CD14-positive monocyte (primary cell): ENCODE measurements at regions not wholly inside any gene's neighbourhood (a gene's known extent, or its start where the extent isn't known, plus 50 kb on each side); places are given as distances from the start of the nearest gene placed in this dataset.

ENCODE experiments used
- DNase-seq, 3 donors: peaks; one replicate each; pipeline ENCODE4 v3.0.0-alpha.2; 2011 to 2022
- H2AFZ ChIP-seq: 2 replicates; pipeline ENCODE4 v1.6.0; 2012; ENCODE audit warnings: mild to moderate bottlenecking, low read depth, low read length, inconsistent platforms; ENCODE audit not compliant: insufficient read depth, poor library complexity, severe bottlenecking
- H3K27ac ChIP-seq, 2 donors: 1 replicate in 1 of 2; 2 replicates in 1 of 2; pipeline ENCODE4 v1.5.1; 2012 to 2013; ENCODE audit warnings: low read length in 2 of 2, control low read depth in 1 of 2, inconsistent platforms in 1 of 2, low read depth in 1 of 2, mild to moderate bottlenecking in 1 of 2
- H3K27me3 ChIP-seq, 2 donors: one replicate each; pipeline versions ENCODE4 v1.6.0 to v1.6.1; 2011 to 2013; ENCODE audit warnings: low read length in 2 of 2; ENCODE audit not compliant: control insufficient read depth in 2 of 2, insufficient read depth in 2 of 2
- H3K36me3 ChIP-seq, 2 donors: replicated peaks in 1 of 2; 1 replicate in 1 of 2; 2 replicates in 1 of 2; pipeline versions ENCODE4 v1.5.1 to v1.6.1; 2012 to 2013; ENCODE audit warnings: low read length in 2 of 2, control low read depth in 1 of 2, inconsistent platforms in 1 of 2, mild to moderate bottlenecking in 1 of 2; ENCODE audit not compliant: insufficient read depth in 2 of 2, control insufficient read depth in 1 of 2
- H3K4me1 ChIP-seq, 2 donors: 1 replicate in 1 of 2; 2 replicates in 1 of 2; pipeline versions ENCODE4 v1.5.1 to v1.6.1; 2012 to 2013; ENCODE audit warnings: low read length in 2 of 2, control low read depth in 1 of 2, inconsistent platforms in 1 of 2, mild to moderate bottlenecking in 1 of 2, moderate library complexity in 1 of 2; ENCODE audit not compliant: insufficient read depth in 2 of 2, control insufficient read depth in 1 of 2
- H3K4me2 ChIP-seq: replicated peaks from 2 replicates; pipeline ENCODE3; 2012; ENCODE audit warnings: low read length, moderate library complexity, mild to moderate bottlenecking; ENCODE audit not compliant: poor library complexity, severe bottlenecking; ENCODE audit errors: extremely low read depth
- H3K4me3 ChIP-seq, 3 experiments: fragments of 200-600 bp in 1 of 3; sonication (generic) in 1 of 3; replicated peaks in 1 of 3; 1 replicate in 2 of 3; 2 replicates in 1 of 3; pipeline ENCODE4 v1.5.1; 2011 to 2013; ENCODE audit warnings: low read length in 3 of 3, mild to moderate bottlenecking in 3 of 3, control low read depth in 2 of 3, low read depth in 2 of 3, inconsistent platforms in 1 of 3, moderate library complexity in 1 of 3
- H3K79me2 ChIP-seq: 2 replicates; pipeline ENCODE4 v1.6.0; 2012; ENCODE audit warnings: mild to moderate bottlenecking, control low read depth, inconsistent platforms, low read length, moderate library complexity; ENCODE audit not compliant: insufficient read depth
- H3K9ac ChIP-seq: 2 replicates; pipeline ENCODE4 v1.6.0; 2017; ENCODE audit warnings: low read length, mild to moderate bottlenecking; ENCODE audit not compliant: insufficient read depth, poor library complexity, severe bottlenecking
- H3K9me3 ChIP-seq, 2 donors: replicated peaks in 1 of 2; 1 replicate in 1 of 2; 2 replicates in 1 of 2; pipeline versions ENCODE4 v1.5.1 to v1.6.1; 2012 to 2013; ENCODE audit warnings: low read length in 2 of 2, control low read depth in 1 of 2; ENCODE audit not compliant: control insufficient read depth in 1 of 2, insufficient read depth in 1 of 2
- H4K20me1 ChIP-seq: 2 replicates; pipeline ENCODE4 v1.6.0; 2012; ENCODE audit warnings: mild to moderate bottlenecking, low read length, control low read depth, moderate library complexity; ENCODE audit not compliant: insufficient read depth
- H3K27ac Mint-ChIP-seq, 7 donors: one replicate each; pipeline ENCODE4 v1.8.0; 2020; ENCODE audit warnings: mild to moderate bottlenecking in 7 of 7, mixed read lengths in 7 of 7, moderate library complexity in 6 of 7, inconsistent platforms in 2 of 7
- H3K27me3 Mint-ChIP-seq, 3 donors: one replicate each; pipeline ENCODE4 v1.8.0; 2021 to 2022; ENCODE audit warnings: low read depth in 3 of 3, mild to moderate bottlenecking in 3 of 3, mixed read lengths in 3 of 3, moderate library complexity in 3 of 3, inconsistent platforms in 1 of 3
- H3K36me3 Mint-ChIP-seq, 2 donors: one replicate each; pipeline ENCODE4 v1.8.0; 2020; ENCODE audit warnings: mixed read lengths in 2 of 2, inconsistent platforms in 1 of 2, mild to moderate bottlenecking in 1 of 2
- H3K4me1 Mint-ChIP-seq: one replicate; pipeline ENCODE4 v1.8.0; 2020; ENCODE audit warnings: mild to moderate bottlenecking, mixed read lengths
- H3K4me3 Mint-ChIP-seq, 2 donors: one replicate each; pipeline ENCODE4 v1.8.0; 2020; ENCODE audit warnings: mild to moderate bottlenecking in 2 of 2, mixed read lengths in 2 of 2, moderate library complexity in 1 of 2
- H3K9me3 Mint-ChIP-seq, 7 donors: one replicate each; pipeline ENCODE4 v1.8.0; 2020 to 2022; ENCODE audit warnings: mixed read lengths in 7 of 7, mild to moderate bottlenecking in 6 of 7, moderate library complexity in 6 of 7, inconsistent platforms in 2 of 7
- CTCF ChIP-seq: fragments of 200-600 bp; IDR thresholded peaks from one replicate; pipeline ENCODE4 v1.8.0; 2022; ENCODE audit warnings: antibody characterized with exemption, mild to moderate bottlenecking
- WGBS: methylation state at CpG from one replicate; pipeline ENCODE4 v1.1.5; 2013; ENCODE audit warnings: missing lambda C conversion rate; ENCODE audit not compliant: insufficient coverage; 5-methylcytosine and 5-hydroxymethylcytosine counted together
- intact Hi-C, 2 donors: fragments of 100-400 bp; cut with micrococcal nuclease; formaldehyde crosslinking; loops; one replicate each; pipeline versions ENCODE4 v1.15.0 to v1.15.1; 2023

- H3K36me3 ChIP-seq, result no peaks in the 10 kb centered on the region
- H3K27ac Mint-ChIP-seq, result no peak overlapping the region
- no peaks in the 10 kb centered on the region for H3K36me3 Mint-ChIP-seq
- no peaks in the 10 kb centered on the region for H3K79me2 ChIP-seq
- intact Hi-C loops, result no loop called here
- H3K4me3 ChIP-seq, result no peak overlapping the region
- H3K9ac ChIP-seq, result no peak overlapping the region
- no peak overlapping the region for H3K27ac ChIP-seq
- H3K9me3 Mint-ChIP-seq, result peaks cover 0 to 2% (median 0%) of the 10 kb centered on the region in 7 donors
- no peak for DNase-seq
- H4K20me1 ChIP-seq, result no peaks in the 10 kb centered on the region
- no peak overlapping the region for H3K4me3 Mint-ChIP-seq
- H3K27me3 Mint-ChIP-seq, result peaks cover 0 to 2% (median 0%) of the 10 kb centered on the region in 3 donors
- WGBS, result 100% methylated on average over 4 of the region's 7 CpGs
- no peak for TF ChIP-seq CTCF
- H2AFZ ChIP-seq, result no peak overlapping the region
- no peaks in the 10 kb centered on the region for H3K9me3 ChIP-seq
- H3K4me2 ChIP-seq, result no peak overlapping the region
- no peaks in the 10 kb centered on the region for H3K4me1 Mint-ChIP-seq
- H3K27me3 ChIP-seq, result no peaks in the 10 kb centered on the region
- H3K4me1 ChIP-seq, result no peaks in the 10 kb centered on the region
Observed at GRCh38 chr2:129059476-129059875, 740.8 kb upstream of the HS6ST1 start.

GRCh38 chr2:129061069-129061768 is 742.6 kb upstream of the HS6ST1 start:
- Histone ChIP-seq H3K9me3 (no peaks in the 10 kb centered on the region), H4K20me1 (no peaks in the 10 kb centered on the region), H3K4me1 (no peaks in the 10 kb centered on the region), H3K9ac (no peak overlapping the region), H3K79me2 (no peaks in the 10 kb centered on the region), H3K4me2 (no peak overlapping the region), H3K4me3 (no peak overlapping the region), H2AFZ (no peak overlapping the region), H3K27me3 (no peaks in the 10 kb centered on the region), H3K36me3 (no peaks in the 10 kb centered on the region), H3K27ac (no peak overlapping the region)
- H3K27ac Mint-ChIP-seq, result no peak overlapping the region
- no peaks in the 10 kb centered on the region for H3K4me1 Mint-ChIP-seq
- DNase-seq, result no peak
- H3K4me3 Mint-ChIP-seq, result no peak overlapping the region
- H3K27me3 Mint-ChIP-seq, result no peaks in the 10 kb centered on the region
- 62% methylated on average over 4 of the region's 5 CpGs for WGBS
- H3K36me3 Mint-ChIP-seq, result no peaks in the 10 kb centered on the region
- no peak for TF ChIP-seq CTCF
- intact Hi-C loops, result no loop called here
- peaks cover 0 to 2% (median 0%) of the 10 kb centered on the region in 7 donors for H3K9me3 Mint-ChIP-seq
